Activated naive CD8-positive, alpha-beta T cell treated with anti-CD3 and anti-CD28 coated beads, Interleukin-2, amount 50 U/mL, for 24 hours (primary cell): ENCODE measurements at regions not wholly inside any gene's neighbourhood (a gene's known extent, or its start where the extent isn't known, plus 50 kb on each side); places are given as distances from the start of the nearest gene placed in this dataset.
"Not testable (repeated sequence)": the region's sequence is repeated elsewhere in the genome, so short reads cannot be mapped to it uniquely, and the experiment has no call there.

Experiments
- ATAC-seq: fragments of 150-1000 bp; cut with Tn5 transposase; one replicate; pipeline ENCODE4 v1.10.0; 2021
- DNase-seq: peaks from one replicate; pipeline ENCODE4 v3.0.0; 2021
- H3K27ac Mint-ChIP-seq: one replicate; pipeline ENCODE4 v1.8.0; 2021; ENCODE audit warnings: mild to moderate bottlenecking, mixed read lengths
- H3K27me3 Mint-ChIP-seq: one replicate; pipeline ENCODE4 v1.8.0; 2021; ENCODE audit warnings: mixed read lengths
- H3K36me3 Mint-ChIP-seq: one replicate; pipeline ENCODE4 v1.8.0; 2021; ENCODE audit warnings: low read depth, mixed read lengths
- H3K4me1 Mint-ChIP-seq: one replicate; pipeline ENCODE4 v1.8.0; 2021; ENCODE audit warnings: mixed read lengths
- H3K4me3 Mint-ChIP-seq: one replicate; pipeline ENCODE4 v1.8.0; 2021; ENCODE audit warnings: mild to moderate bottlenecking, moderate library complexity, mixed read lengths
- H3K9me3 Mint-ChIP-seq: one replicate; pipeline ENCODE4 v1.8.0; 2021; ENCODE audit warnings: mixed read lengths

DNA sequence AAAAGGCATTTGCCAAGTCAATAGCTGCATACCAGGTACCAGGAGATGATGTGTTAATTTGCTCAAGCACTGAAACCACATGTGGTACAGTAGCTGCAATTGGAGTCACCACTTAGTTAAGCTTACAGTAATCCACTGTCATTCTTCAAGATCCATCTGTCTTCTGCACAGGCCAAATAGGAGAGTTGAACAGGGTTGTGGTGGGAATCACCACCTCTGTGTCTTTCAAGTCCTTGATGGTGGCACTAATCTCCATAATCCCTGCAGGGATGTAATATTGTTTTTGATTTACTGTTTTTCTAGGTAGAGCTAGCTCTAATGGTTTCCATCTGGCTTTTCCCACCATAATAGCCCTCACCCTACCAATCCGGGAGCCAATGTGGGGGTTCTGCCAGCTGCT is 91.9 kb downstream of the FCRL5 start:
- H3K4me3 Mint-ChIP-seq, result no peak overlapping the region
- no peaks in the 10 kb centered on the region for H3K9me3 Mint-ChIP-seq
- peaks cover 2% of the 10 kb centered on the region for H3K27me3 Mint-ChIP-seq
- H3K27ac Mint-ChIP-seq, result no peak overlapping the region
- ATAC-seq, result no peak
- H3K36me3 Mint-ChIP-seq, result no peaks in the 10 kb centered on the region
- no peaks in the 10 kb centered on the region for H3K4me1 Mint-ChIP-seq
- DNase-seq, result no peak

DNA sequence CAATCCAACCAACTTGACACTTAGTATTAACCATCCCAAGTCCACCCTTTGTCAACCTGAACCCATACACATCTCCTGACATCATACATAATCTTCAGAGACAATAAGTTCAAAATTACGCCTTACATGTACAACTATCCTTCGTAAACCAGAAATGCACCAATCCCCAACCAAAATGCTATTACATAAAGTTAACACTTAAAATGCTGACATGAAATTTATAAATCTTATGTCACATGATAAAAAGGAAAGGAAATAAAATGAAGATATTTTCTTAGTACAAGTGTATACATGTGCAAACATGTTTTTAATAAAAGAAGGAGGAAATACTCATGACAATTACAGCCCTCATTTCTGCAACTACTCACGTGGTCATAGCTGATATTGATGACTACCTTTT is 95.0 kb downstream of the FCRL5 start:
- Mint-ChIP-seq H3K4me1 (no peaks in the 10 kb centered on the region), H3K27me3 (peaks cover 2% of the 10 kb centered on the region), H3K36me3 (no peaks in the 10 kb centered on the region), H3K27ac (no peak overlapping the region), H3K4me3 (no peak overlapping the region), H3K9me3 (no peaks in the 10 kb centered on the region)
- ATAC-seq (no peak), DNase-seq (no peak)

DNA sequence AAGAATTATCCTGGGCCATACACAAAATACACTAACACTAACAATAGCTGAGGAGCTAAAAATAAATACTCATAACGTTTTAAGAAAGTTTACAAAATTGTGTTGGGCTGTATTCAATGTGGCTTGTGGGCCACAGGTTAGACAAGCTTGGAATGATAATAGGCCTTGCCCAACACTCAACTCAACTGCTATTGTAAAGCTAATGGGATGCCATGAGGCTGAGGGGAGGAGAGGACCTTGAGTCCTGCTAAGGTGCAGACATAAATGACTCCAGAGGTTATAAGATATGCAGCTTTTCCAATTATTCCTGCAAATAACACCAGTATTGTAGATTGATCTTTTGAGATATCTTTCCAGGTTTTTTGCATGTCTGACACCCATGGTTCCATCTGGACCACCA is 97.0 kb downstream of the FCRL5 start:
- Mint-ChIP-seq H3K9me3 (no peaks in the 10 kb centered on the region), H3K36me3 (no peaks in the 10 kb centered on the region), H3K4me1 (no peaks in the 10 kb centered on the region), H3K4me3 (no peak overlapping the region), H3K27me3 (peaks cover 2% of the 10 kb centered on the region), H3K27ac (no peak overlapping the region)
- ATAC-seq, result no peak
- DNase-seq, result no peak

DNA sequence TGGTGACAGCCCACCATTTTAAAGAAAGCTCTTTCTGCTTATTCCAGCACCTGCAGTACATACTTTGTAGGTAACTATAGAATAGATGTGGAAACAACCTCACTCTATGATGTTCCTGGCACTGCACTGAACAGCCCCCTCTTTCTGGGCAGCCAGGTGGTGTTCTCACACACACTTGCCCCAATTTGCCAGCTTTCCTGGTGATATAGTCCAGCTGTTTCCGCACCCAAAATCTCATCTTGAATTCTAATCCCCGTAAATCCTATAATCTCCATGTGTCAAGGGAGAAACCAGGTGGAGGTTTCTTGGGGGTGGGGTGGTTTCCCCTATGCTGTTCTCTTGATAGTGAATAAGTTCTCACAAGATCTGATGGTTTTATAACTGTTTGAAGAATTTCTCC is 102.2 kb downstream of the FCRL5 start:
- DNase-seq, result no peak
- no peaks in the 10 kb centered on the region for H3K36me3 Mint-ChIP-seq
- ATAC-seq, result no peak
- no peaks in the 10 kb centered on the region for H3K27me3 Mint-ChIP-seq
- H3K4me3 Mint-ChIP-seq, result no peak overlapping the region
- no peaks in the 10 kb centered on the region for H3K4me1 Mint-ChIP-seq
- no peaks in the 10 kb centered on the region for H3K9me3 Mint-ChIP-seq
- no peak overlapping the region for H3K27ac Mint-ChIP-seq

DNA sequence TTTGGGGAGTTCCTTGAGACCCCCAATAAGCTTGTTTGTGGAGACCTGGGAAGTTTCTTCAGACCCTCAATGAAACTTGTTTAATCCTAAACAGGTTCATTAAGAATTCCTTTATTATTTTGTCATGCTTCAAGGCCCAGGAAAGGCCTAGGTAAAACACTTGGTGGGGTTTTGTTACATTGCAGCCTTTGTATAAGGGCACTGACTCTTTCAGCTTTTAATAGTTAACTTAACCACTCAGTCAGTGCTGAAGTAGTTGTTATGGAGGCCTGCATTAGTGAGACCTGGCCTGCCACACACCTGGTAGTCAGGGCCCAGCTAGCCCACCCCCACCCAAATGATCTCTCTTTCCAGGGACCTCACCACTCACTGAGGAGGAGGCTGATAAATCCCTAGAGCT is 103.7 kb downstream of the FCRL5 start:
- Mint-ChIP-seq H3K4me3 (no peak overlapping the region), H3K36me3 (no peaks in the 10 kb centered on the region), H3K4me1 (no peaks in the 10 kb centered on the region), H3K27ac (no peak overlapping the region), H3K27me3 (no peaks in the 10 kb centered on the region), H3K9me3 (no peaks in the 10 kb centered on the region)
- ATAC-seq (no peak), DNase-seq (no peak)

DNA sequence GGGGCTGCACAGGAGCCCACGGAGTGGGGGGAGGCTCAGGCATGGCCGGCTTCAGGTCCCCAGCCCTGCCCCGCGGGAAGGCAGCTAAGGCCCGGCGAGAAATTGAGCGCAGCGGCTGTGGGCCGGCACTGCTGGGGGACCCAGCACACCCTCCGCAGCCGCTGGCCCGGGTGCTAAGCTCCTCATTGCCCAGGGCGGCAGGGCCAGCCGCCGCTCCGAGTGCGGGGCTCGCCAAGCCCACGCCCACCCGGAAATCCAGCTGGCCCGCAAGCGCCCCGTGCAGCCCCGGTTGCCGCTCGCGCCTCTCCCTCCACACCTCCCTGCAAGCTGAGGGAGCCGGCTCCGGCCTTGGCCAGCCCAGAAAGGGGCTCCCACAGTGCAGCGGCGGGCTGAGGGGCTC is 106.0 kb downstream of the FCRL5 start:
- H3K4me1 Mint-ChIP-seq, H3K36me3 Mint-ChIP-seq, H3K9me3 Mint-ChIP-seq, DNase-seq, H3K27me3 Mint-ChIP-seq, ATAC-seq, H3K4me3 Mint-ChIP-seq, H3K27ac Mint-ChIP-seq: not testable (repeated sequence)

GRCh38 chr1:157445616-157446140 is 106.6 kb downstream of the FCRL5 start:
- not testable (repeated sequence) for H3K9me3 Mint-ChIP-seq, H3K4me1 Mint-ChIP-seq, H3K36me3 Mint-ChIP-seq, DNase-seq, H3K27me3 Mint-ChIP-seq, H3K4me3 Mint-ChIP-seq, ATAC-seq, H3K27ac Mint-ChIP-seq

DNA sequence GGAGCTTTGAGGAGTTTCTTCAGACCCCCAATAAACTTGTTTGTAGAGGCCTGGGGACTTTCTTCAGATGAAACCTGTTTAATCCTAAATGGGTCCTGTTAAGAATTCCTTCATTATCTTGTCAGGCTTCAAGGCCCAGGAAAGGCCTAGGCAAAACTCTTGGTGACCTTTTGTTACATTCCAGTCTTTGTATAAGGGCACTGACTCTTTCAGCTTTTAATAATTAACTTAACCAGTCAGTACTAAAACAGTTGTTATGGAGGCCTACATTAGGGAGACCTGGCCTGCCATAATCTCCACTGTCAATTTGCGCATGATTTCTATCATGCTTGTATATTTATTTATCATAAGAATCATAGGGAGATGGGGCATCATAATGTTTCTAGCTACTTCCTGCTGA is 110.2 kb downstream of the FCRL5 start:
- ATAC-seq (no peak), DNase-seq (no peak)
- no peaks in the 10 kb centered on the region for H3K4me1 Mint-ChIP-seq
- no peak overlapping the region for H3K4me3 Mint-ChIP-seq
- no peak overlapping the region for H3K27ac Mint-ChIP-seq
- no peaks in the 10 kb centered on the region for H3K36me3 Mint-ChIP-seq
- H3K9me3 Mint-ChIP-seq, result no peaks in the 10 kb centered on the region
- no peaks in the 10 kb centered on the region for H3K27me3 Mint-ChIP-seq

DNA sequence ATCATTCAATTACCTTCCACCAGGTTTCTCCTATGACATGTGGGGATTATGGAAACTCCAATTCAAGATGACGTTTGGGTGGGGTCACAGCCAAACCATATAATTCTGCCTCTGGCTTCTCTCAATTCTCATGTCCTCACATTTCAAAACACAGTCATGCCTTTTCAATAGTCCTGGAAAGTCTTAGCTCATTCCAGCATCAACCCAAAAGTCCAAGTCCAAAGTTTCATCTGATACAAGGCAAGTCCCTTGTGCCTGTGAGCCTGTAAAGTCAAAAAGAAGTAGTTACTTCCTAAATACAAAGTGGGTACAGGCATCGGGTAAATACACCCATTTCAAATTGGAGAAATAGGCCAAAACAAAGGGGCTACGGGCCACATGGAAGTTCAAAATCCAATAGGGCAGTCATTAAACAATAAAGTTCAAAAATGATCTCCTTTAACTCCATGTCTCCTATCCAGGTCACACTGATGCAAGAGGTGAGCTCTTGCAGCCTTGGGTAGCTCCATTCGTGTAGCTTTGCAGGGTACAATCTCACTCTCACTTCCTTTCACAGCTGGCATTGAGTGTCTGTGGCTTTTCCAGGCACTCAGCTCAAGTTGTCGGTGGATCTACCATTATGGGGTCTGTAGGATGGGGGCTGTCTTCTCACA is 112.9 kb downstream of the FCRL5 start:
- Mint-ChIP-seq H3K9me3 (no peaks in the 10 kb centered on the region), H3K27me3 (peaks cover under 1% of the 10 kb centered on the region), H3K4me3 (no peak overlapping the region), H3K36me3 (no peaks in the 10 kb centered on the region), H3K4me1 (no peaks in the 10 kb centered on the region), H3K27ac (no peak overlapping the region)
- DNase-seq (no peak), ATAC-seq (no peak)

- DNase-seq (no peak), ATAC-seq (no peak)
- Mint-ChIP-seq H3K4me1 (no peaks in the 10 kb centered on the region), H3K9me3 (no peaks in the 10 kb centered on the region), H3K4me3 (no peak overlapping the region), H3K27ac (no peak overlapping the region), H3K27me3 (peaks cover 6% of the 10 kb centered on the region), H3K36me3 (no peaks in the 10 kb centered on the region)
Measured at GRCh38 chr1:157438613-157439012, 113.7 kb downstream of the FCRL5 start.

DNA sequence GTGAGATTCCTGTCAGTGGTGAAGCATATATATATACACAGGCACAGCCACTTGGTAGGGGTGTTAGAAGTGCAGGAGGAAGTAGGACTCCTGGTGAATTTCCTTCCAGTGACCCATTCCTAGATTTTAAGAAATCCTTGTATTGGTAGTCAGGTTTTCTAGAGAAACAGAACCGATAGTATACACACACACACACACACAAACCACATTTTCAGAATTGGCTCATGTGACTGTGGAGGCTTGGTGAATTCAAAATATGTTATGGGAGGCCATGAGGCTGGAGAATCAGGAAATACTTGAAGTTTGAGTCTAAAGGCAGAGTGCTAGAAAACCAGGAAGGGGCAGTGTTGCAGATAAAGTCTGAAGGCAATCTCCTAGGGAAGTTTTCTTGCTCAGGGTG is 114.2 kb downstream of the FCRL5 start:
- ATAC-seq (no peak), DNase-seq (no peak)
- no peaks in the 10 kb centered on the region for H3K4me1 Mint-ChIP-seq
- H3K4me3 Mint-ChIP-seq, result no peak overlapping the region
- H3K27me3 Mint-ChIP-seq, result peaks cover 6% of the 10 kb centered on the region
- H3K27ac Mint-ChIP-seq, result no peak overlapping the region
- H3K36me3 Mint-ChIP-seq, result no peaks in the 10 kb centered on the region
- no peaks in the 10 kb centered on the region for H3K9me3 Mint-ChIP-seq

DNA sequence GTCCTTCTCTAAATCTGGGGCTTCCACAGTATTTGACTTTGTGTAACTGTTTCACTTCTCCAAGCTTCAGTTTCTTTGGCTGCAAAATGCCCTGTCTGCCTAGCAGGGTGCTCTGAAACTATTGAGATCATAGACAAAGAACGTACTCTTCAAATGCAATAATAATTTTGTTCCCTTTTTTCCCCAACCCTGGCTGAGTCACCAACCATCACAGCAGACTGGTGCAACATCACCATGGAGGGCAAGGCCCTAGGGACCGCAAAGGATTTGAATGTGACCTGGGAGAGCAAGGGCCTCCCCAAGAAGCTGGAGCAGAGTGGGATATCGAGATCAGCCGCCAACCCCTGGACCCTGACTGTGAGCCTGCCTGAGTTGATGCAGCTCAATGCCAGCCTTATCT is 115.0 kb downstream of the FCRL5 start:
- Mint-ChIP-seq H3K27me3 (peaks cover 6% of the 10 kb centered on the region), H3K36me3 (no peaks in the 10 kb centered on the region), H3K27ac (no peak overlapping the region), H3K4me3 (no peak overlapping the region), H3K4me1 (no peaks in the 10 kb centered on the region), H3K9me3 (no peaks in the 10 kb centered on the region)
- no peak for DNase-seq
- ATAC-seq, result no peak

- H3K27ac Mint-ChIP-seq, result no peak overlapping the region
- H3K27me3 Mint-ChIP-seq, result peaks cover 6% of the 10 kb centered on the region
- no peaks in the 10 kb centered on the region for H3K4me1 Mint-ChIP-seq
- H3K36me3 Mint-ChIP-seq, result no peaks in the 10 kb centered on the region
- H3K9me3 Mint-ChIP-seq, result no peaks in the 10 kb centered on the region
- ATAC-seq (no peak), DNase-seq (no peak)
- H3K4me3 Mint-ChIP-seq, result no peak overlapping the region
Measured at GRCh38 chr1:157431751-157432150, 120.6 kb downstream of the FCRL5 start.

- Mint-ChIP-seq H3K27ac (no peak overlapping the region), H3K27me3 (peaks cover 7% of the 10 kb centered on the region), H3K36me3 (no peaks in the 10 kb centered on the region), H3K4me1 (no peaks in the 10 kb centered on the region), H3K4me3 (no peak overlapping the region), H3K9me3 (no peaks in the 10 kb centered on the region)
- ATAC-seq, result no peak
- DNase-seq, result no peak
Measured at GRCh38 chr1:157429601-157430240, 122.6 kb downstream of the FCRL5 start.

DNA sequence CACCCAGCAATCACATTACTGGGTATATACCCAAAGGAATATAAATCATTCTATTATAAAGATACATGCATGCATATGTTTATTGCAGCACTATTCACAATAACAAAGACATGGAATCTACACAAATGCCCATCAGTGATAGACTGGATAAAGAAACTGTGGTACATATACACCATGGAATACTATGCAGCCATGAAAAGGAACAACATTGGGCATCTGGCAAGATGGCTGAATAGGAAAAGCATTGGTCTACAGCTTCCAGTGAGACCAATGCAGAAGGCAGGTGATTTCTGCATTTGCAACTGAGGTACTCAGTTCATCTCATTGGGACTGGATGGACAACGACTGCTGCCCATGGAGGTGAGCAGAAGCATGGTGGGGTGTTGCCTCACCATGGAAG is 128.6 kb downstream of the FCRL5 start:
- H3K36me3 Mint-ChIP-seq, H3K9me3 Mint-ChIP-seq, H3K4me1 Mint-ChIP-seq, H3K27me3 Mint-ChIP-seq, H3K4me3 Mint-ChIP-seq, ATAC-seq, DNase-seq, H3K27ac Mint-ChIP-seq: not testable (repeated sequence)
